H1 (cell line): ENCODE measurements at regions not wholly inside any gene's neighbourhood (a gene's known extent, or its start where the extent isn't known, plus 50 kb on each side); places are given as distances from the start of the nearest gene placed in this dataset.

Experiments
- CTCF ChIA-PET: fragments of 300-600 bp; sonication (Branson Sonifier 250); formaldehyde crosslinking; loops from one replicate; lab custom pipeline; 2021; ENCODE audit not compliant: partially characterized antibody; lab: Charles Lee
- POLR2A ChIA-PET: fragments of 300-600 bp; sonication (Branson Sonifier 250); formaldehyde crosslinking; loops from one replicate; lab custom pipeline; 2021; ENCODE audit warnings: inconsistent platforms; ENCODE audit not compliant: partially characterized antibody; lab: Charles Lee
- DNase-seq, 2 experiments: peaks; one replicate each; pipeline versions ENCODE4 v3.0.0 to v3.0.0-alpha.2; 2010 to 2022; ENCODE audit warnings: low spot score in 2 of 2, low read depth in 1 of 2, mixed read lengths in 1 of 2
- FAIRE-seq: peaks from 2 replicates; lab custom pipeline; 2011; peaks lifted over from hg19 to GRCh38; lab: Jason Lieb, UNC
- H2AFZ ChIP-seq: 2 replicates; pipeline ENCODE4 v1.8.1; 2012; ENCODE audit warnings: low read length, inconsistent platforms
- H2AK5ac ChIP-seq: 2 replicates; pipeline ENCODE4 v1.6.1; 2013; ENCODE audit warnings: low read depth, low read length
- H2BK120ac ChIP-seq: replicated peaks from 2 replicates; pipeline ENCODE3; 2013; ENCODE audit warnings: low read depth, low read length, inconsistent platforms
- H2BK12ac ChIP-seq: 2 replicates; pipeline ENCODE4 v1.6.1; 2013; ENCODE audit warnings: low read depth, low read length
- H2BK15ac ChIP-seq: 2 replicates; pipeline ENCODE4 v1.6.1; 2013; ENCODE audit warnings: low read length
- H2BK20ac ChIP-seq: 2 replicates; pipeline ENCODE4 v1.6.1; 2013; ENCODE audit warnings: low read length
- H2BK5ac ChIP-seq: 2 replicates; pipeline ENCODE4 v1.6.1; 2013; ENCODE audit warnings: low read depth, low read length
- H3K14ac ChIP-seq: 2 replicates; pipeline ENCODE4 v1.6.1; 2013; ENCODE audit warnings: inconsistent platforms; ENCODE audit not compliant: insufficient read length
- H3K18ac ChIP-seq: 2 replicates; pipeline ENCODE4 v1.6.1; 2013; ENCODE audit warnings: low read length; ENCODE audit errors: extremely low read depth
- H3K23ac ChIP-seq: 2 replicates; pipeline ENCODE4 v1.6.1; 2013; ENCODE audit warnings: inconsistent platforms; ENCODE audit not compliant: insufficient read length
- H3K23me2 ChIP-seq: 2 replicates; pipeline ENCODE4 v1.6.1; 2013; ENCODE audit warnings: low read depth, low read length
- H3K27ac ChIP-seq: 2 replicates; pipeline ENCODE4 v1.6.1; 2011; ENCODE audit warnings: low read depth, low read length, inconsistent platforms
- H3K27me3 ChIP-seq, 4 experiments: replicated peaks in 1 of 4; 1 replicate in 1 of 4; 2 replicates in 3 of 4; pipeline versions ENCODE4 v1.6.1 to v1.8.1; 2011 to 2013; ENCODE audit warnings: low read length in 3 of 4, mild to moderate bottlenecking in 3 of 4, inconsistent platforms in 2 of 4, mixed read lengths in 2 of 4, moderate library complexity in 1 of 4; ENCODE audit not compliant: control insufficient read depth in 3 of 4, insufficient read depth in 3 of 4; ENCODE audit errors: extremely low read depth in 1 of 4
- H3K36me3 ChIP-seq, 4 experiments: 2 replicates each; pipeline versions ENCODE4 v1.6.1 to v1.8.1; 2011 to 2013; ENCODE audit warnings: mild to moderate bottlenecking in 4 of 4, low read length in 3 of 4, moderate library complexity in 2 of 4, control low read depth in 1 of 4, inconsistent platforms in 1 of 4; ENCODE audit not compliant: insufficient read depth in 4 of 4, control insufficient read depth in 2 of 4
- H3K4ac ChIP-seq: replicated peaks from 2 replicates; pipeline ENCODE3; 2013; ENCODE audit warnings: low read length, low read depth, mixed read lengths, inconsistent platforms; ENCODE audit not compliant: insufficient read length
- H3K4me1 ChIP-seq, 4 experiments: replicated peaks in 1 of 4; 1 replicate in 1 of 4; 2 replicates in 3 of 4; pipeline versions ENCODE4 v1.6.1 to v1.8.1; 2011 to 2013; ENCODE audit warnings: low read length in 3 of 4, inconsistent platforms in 2 of 4, mixed read lengths in 1 of 4; ENCODE audit not compliant: insufficient read depth in 4 of 4, control insufficient read depth in 3 of 4
- H3K4me2 ChIP-seq, 2 experiments: 2 replicates each; pipeline versions ENCODE4 v1.6.1 to v1.8.1; 2011 to 2013; ENCODE audit warnings: low read depth in 2 of 2, low read length in 2 of 2, control low read depth in 1 of 2, inconsistent platforms in 1 of 2, mild to moderate bottlenecking in 1 of 2; ENCODE audit not compliant: insufficient read depth in 1 of 2
- H3K4me3 ChIP-seq, 4 experiments: fragments of 200-600, 300-600 bp in 1 of 4; sonication (generic), shearing (Covaris generic), sonication (Bioruptor Twin) in 1 of 4; 2 replicates each; pipeline versions ENCODE4 v1.5.1 to v1.8.1; 2011 to 2016; ENCODE audit warnings: low read length in 4 of 4, low read depth in 3 of 4, control low read depth in 2 of 4, inconsistent platforms in 2 of 4, mild to moderate bottlenecking in 2 of 4, mixed read lengths in 1 of 4, moderate library complexity in 1 of 4; ENCODE audit not compliant: insufficient read depth in 2 of 4; ENCODE audit errors: extremely low read depth in 1 of 4
- H3K56ac ChIP-seq: replicated peaks from 2 replicates; pipeline ENCODE3; 2013; ENCODE audit warnings: low read depth, mild to moderate bottlenecking, mixed read lengths, low read length, inconsistent platforms; ENCODE audit not compliant: insufficient read length
- H3K79me1 ChIP-seq: 2 replicates; pipeline ENCODE4 v1.6.1; 2013; ENCODE audit warnings: low read depth, low read length, control low read depth
- H3K79me2 ChIP-seq, 2 experiments: 2 replicates each; pipeline versions ENCODE4 v1.6.1 to v1.8.1; 2012 to 2013; ENCODE audit warnings: low read length in 2 of 2, mild to moderate bottlenecking in 2 of 2, inconsistent platforms in 1 of 2; ENCODE audit not compliant: insufficient read depth in 2 of 2, control insufficient read depth in 1 of 2
- H3K9ac ChIP-seq, 4 experiments: replicated peaks in 1 of 4; 1 replicate in 1 of 4; 2 replicates in 3 of 4; pipeline versions ENCODE4 v1.6.1 to v1.8.1; 2011 to 2013; ENCODE audit warnings: low read depth in 3 of 4, low read length in 3 of 4, control low read depth in 2 of 4, mild to moderate bottlenecking in 2 of 4, moderate library complexity in 2 of 4, inconsistent platforms in 1 of 4; ENCODE audit errors: extremely low read depth in 1 of 4
- H3K9me3 ChIP-seq, 2 experiments: 2 replicates each; pipeline versions ENCODE4 v1.6.1 to v1.8.1; 2012 to 2013; ENCODE audit warnings: mild to moderate bottlenecking in 2 of 2, moderate library complexity in 2 of 2, control low read depth in 1 of 2, inconsistent platforms in 1 of 2, low read depth in 1 of 2, low read length in 1 of 2, mixed read lengths in 1 of 2; ENCODE audit not compliant: insufficient read depth in 2 of 2
- H4K20me1 ChIP-seq, 2 experiments: replicated peaks in 1 of 2; 2 replicates each; pipeline versions ENCODE3 to v1.8.1; 2011 to 2013; ENCODE audit warnings: inconsistent platforms in 2 of 2, low read length in 2 of 2, mild to moderate bottlenecking in 1 of 2; ENCODE audit not compliant: insufficient read depth in 2 of 2, control insufficient read depth in 1 of 2
- H4K5ac ChIP-seq: 2 replicates; pipeline ENCODE4 v1.6.1; 2013; ENCODE audit warnings: low read length, low read depth, mixed read lengths, inconsistent platforms; ENCODE audit not compliant: insufficient read length
- H4K8ac ChIP-seq: 2 replicates; pipeline ENCODE4 v1.8.0; 2013; ENCODE audit warnings: mild to moderate bottlenecking, moderate library complexity, low read length, inconsistent platforms; ENCODE audit not compliant: insufficient read depth; ENCODE audit errors: extremely low read depth
- H4K91ac ChIP-seq: replicated peaks from 2 replicates; pipeline ENCODE3; 2013; ENCODE audit warnings: low read length, mixed read lengths, inconsistent platforms; ENCODE audit not compliant: insufficient read length
- EZH2 ChIP-seq: fragments of 200-600 bp; sonication (generic); IDR thresholded peaks from 2 replicates; pipeline ENCODE4 v1.7.1; 2012; ENCODE audit warnings: low read depth, mild to moderate bottlenecking, moderate library complexity, low read length, inconsistent platforms; ENCODE audit not compliant: severe bottlenecking
- HDAC6 ChIP-seq: IDR thresholded peaks from one replicate; pipeline ENCODE4 v1.7.1; 2012; ENCODE audit warnings: low read depth, mild to moderate bottlenecking, inconsistent platforms, low read length, moderate library complexity
- POLR2AphosphoS5 ChIP-seq: IDR thresholded peaks from 2 replicates; pipeline ENCODE4 v1.6.1; 2011; ENCODE audit warnings: low read depth, low read length
- SAP30 ChIP-seq: fragments of 300-600 bp; sonication (generic); IDR thresholded peaks from 2 replicates; pipeline ENCODE4 v1.7.1; 2012; ENCODE audit warnings: low read length, moderate library complexity, mild to moderate bottlenecking, inconsistent platforms; ENCODE audit not compliant: insufficient read depth, insufficient replicate concordance
- SP2 ChIP-seq: IDR thresholded peaks from 2 replicates; pipeline ENCODE4 v1.6.1; 2012; ENCODE audit warnings: mild to moderate bottlenecking, low read length, inconsistent platforms
- WGBS, 2 experiments: shearing (Covaris generic) in 1 of 2; methylation state at CpG; one replicate each; pipeline versions ENCODE4 v1.1.6 to v1.1.7; 2013 to 2015; ENCODE audit warnings: low lambda C conversion rate in 2 of 2, mixed read lengths in 2 of 2, inconsistent platforms in 1 of 2, low coverage in 1 of 2, missing lambda C conversion rate in 1 of 2; ENCODE audit not compliant: insufficient replicate concordance in 2 of 2, insufficient coverage in 1 of 2, insufficient read length in 1 of 2; ENCODE audit errors: extremely low coverage in 1 of 2, missing lambda C conversion rate in 1 of 2; 5-methylcytosine and 5-hydroxymethylcytosine counted together

GRCh38 chr11:44402466-44403075, 92.6 kb upstream of the ALX4 start:
- H3K9me3 ChIP-seq = no peaks in the 10 kb centered on the region
- H3K4ac ChIP-seq = no peak overlapping the region
- no peak overlapping the region for H3K14ac ChIP-seq
- H4K20me1 ChIP-seq = no peaks in the 10 kb centered on the region
- TF ChIP-seq SAP30 (no peak), SP2 (no peak), EZH2 (no peak), POLR2AphosphoS5 (no peak), HDAC6 (no peak)
- no peaks in the 10 kb centered on the region for H3K23me2 ChIP-seq
- POLR2A ChIA-PET = no interaction called here
- H3K4me3 ChIP-seq = no peak overlapping the region
- H2BK20ac ChIP-seq = no peak overlapping the region
- H3K23ac ChIP-seq = no peak overlapping the region
- H4K8ac ChIP-seq = no peak overlapping the region
- FAIRE-seq (no peak), DNase-seq (no peak)
- H4K5ac ChIP-seq = no peak overlapping the region
- H3K4me2 ChIP-seq = no peak overlapping the region
- no peak overlapping the region for H3K9ac ChIP-seq
- H3K79me2 ChIP-seq = no peaks in the 10 kb centered on the region
- no peak overlapping the region for H3K56ac ChIP-seq
- H4K91ac ChIP-seq = no peak overlapping the region
- no peak overlapping the region for H2BK5ac ChIP-seq
- no peak overlapping the region; the same call in 1 of the 2 replicates for H2BK12ac ChIP-seq
- no peak overlapping the region for H2BK15ac ChIP-seq
- WGBS, 2 experiments = 91% methylated on average over 12 of the region's 12 CpGs; no CpG with 5 or more reads in 1 of the 2 experiments
- H3K36me3 ChIP-seq = no peaks in the 10 kb centered on the region
- H3K18ac ChIP-seq = no peak overlapping the region
- no peak overlapping the region for H2AFZ ChIP-seq
- H2AK5ac ChIP-seq = no peak overlapping the region
- H3K27me3 ChIP-seq = no peaks in the 10 kb centered on the region
- CTCF ChIA-PET = no interaction called here
- no peak overlapping the region for H3K27ac ChIP-seq
- no peak overlapping the region for H2BK120ac ChIP-seq
- H3K4me1 ChIP-seq = no peaks in the 10 kb centered on the region; a peak in 1 of 7 replicates
- no peaks in the 10 kb centered on the region for H3K79me1 ChIP-seq
